ENCODE measurements at regions not wholly inside any gene's neighbourhood (a gene's known extent, or its start where the extent isn't known, plus 50 kb on each side); places are given as distances from the start of the nearest gene placed in this dataset.

- DNase-seq: no peak
These were observed 52.6 kb upstream of the NHLH2 start for GRCh38 chr1:115893545-115893944.

GRCh38 chr1:115898020-115898419 lies 57.1 kb upstream of the NHLH2 start:
- DNase-seq: no peak

GRCh38 chr1:115900856-115901255 lies 59.9 kb upstream of the NHLH2 start:
- no peak for DNase-seq

- DNase-seq: no peak
These were observed 65.7 kb upstream of the NHLH2 start for GRCh38 chr1:115906627-115907026.

GRCh38 chr1:115907092-115907491 lies 66.2 kb upstream of the NHLH2 start:
- DNase-seq: no peak

GRCh38 chr1:115908565-115909274 lies 67.6 kb upstream of the SLC22A15 start:
- peak; percentile 39 for DNase-seq

- DNase-seq: no peak
These were observed 66.1 kb upstream of the SLC22A15 start for GRCh38 chr1:115910231-115910630.

- no peak for DNase-seq
These were observed 65.0 kb upstream of the SLC22A15 start for GRCh38 chr1:115911294-115911693.

GRCh38 chr1:115912116-115912515 lies 64.2 kb upstream of the SLC22A15 start:
- no peak for DNase-seq

GRCh38 chr1:115922801-115923200 lies 53.5 kb upstream of the SLC22A15 start:
- DNase-seq: no peak

- DNase-seq: no peak
These were observed 51.5 kb upstream of the SLC22A15 start for GRCh38 chr1:115924770-115925169.

GRCh38 chr1:115925467-115925866 lies 50.8 kb upstream of the SLC22A15 start:
- no peak for DNase-seq
